ENCODE measurements at regions not wholly inside any gene's neighbourhood (a gene's known extent, or its start where the extent isn't known, plus 50 kb on each side); places are given as distances from the start of the nearest gene placed in this dataset.

GRCh38 chr1:25112400-25112799 lies 119.9 kb downstream of the SYF2 start:
- ATAC-seq: no peak
- TF ChIP-seq RARB (CRISPR knock-in tag; IDR thresholded peaks at IDR 0.05) (no peak), BACH2 (CRISPR knock-in tag; IDR thresholded peaks at IDR 0.05; ENCODE audit: borderline replicate concordance) (no peak), GLIS3 (CRISPR knock-in tag; IDR thresholded peaks at IDR 0.05) (no peak), ZFP30 (CRISPR knock-in tag; IDR thresholded peaks at IDR 0.05) (no peak), SNAI2 (CRISPR knock-in tag; IDR thresholded peaks at IDR 0.05) (no peak), OSR1 (CRISPR knock-in tag; IDR thresholded peaks at IDR 0.05) (no peak), TCF4 (CRISPR knock-in tag; IDR thresholded peaks at IDR 0.05; ENCODE audit: borderline replicate concordance) (no peak), CSDC2 (CRISPR knock-in tag; IDR thresholded peaks at IDR 0.05) (no peak), PPARA (CRISPR knock-in tag; IDR thresholded peaks at IDR 0.05; ENCODE audit: borderline replicate concordance) (no peak), ZNF70 (CRISPR knock-in tag; IDR thresholded peaks at IDR 0.05) (no peak)
- TF ChIP-seq, protein P1, sequence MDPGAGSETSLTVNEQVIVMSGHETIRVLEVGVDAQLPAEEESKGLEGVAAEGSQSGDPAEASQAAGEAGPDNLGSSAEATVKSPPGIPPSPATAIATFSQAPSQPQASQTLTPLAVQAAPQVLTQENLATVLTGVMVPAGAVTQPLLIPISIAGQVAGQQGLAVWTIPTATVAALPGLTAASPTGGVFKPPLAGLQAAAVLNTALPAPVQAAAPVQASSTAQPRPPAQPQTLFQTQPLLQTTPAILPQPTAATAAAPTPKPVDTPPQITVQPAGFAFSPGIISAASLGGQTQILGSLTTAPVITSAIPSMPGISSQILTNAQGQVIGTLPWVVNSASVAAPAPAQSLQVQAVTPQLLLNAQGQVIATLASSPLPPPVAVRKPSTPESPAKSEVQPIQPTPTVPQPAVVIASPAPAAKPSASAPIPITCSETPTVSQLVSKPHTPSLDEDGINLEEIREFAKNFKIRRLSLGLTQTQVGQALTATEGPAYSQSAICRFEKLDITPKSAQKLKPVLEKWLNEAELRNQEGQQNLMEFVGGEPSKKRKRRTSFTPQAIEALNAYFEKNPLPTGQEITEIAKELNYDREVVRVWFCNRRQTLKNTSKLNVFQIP (CRISPR knock-in tag; IDR thresholded peaks at IDR 0.05; ENCODE audit: borderline replicate concordance, low read depth): no peak

GRCh38 chr1:25111706-25112105 lies 120.6 kb downstream of the SYF2 start:
- TF ChIP-seq BACH2 (CRISPR knock-in tag; IDR thresholded peaks at IDR 0.05; ENCODE audit: borderline replicate concordance) (no peak), ZNF70 (CRISPR knock-in tag; IDR thresholded peaks at IDR 0.05) (no peak), ESRRG (CRISPR knock-in tag; IDR thresholded peaks at IDR 0.05) (no peak), ZFP3 (CRISPR knock-in tag; IDR thresholded peaks at IDR 0.05) (no peak), ZNF8 (CRISPR knock-in tag; IDR thresholded peaks at IDR 0.05) (no peak), ARNTL (CRISPR knock-in tag; IDR thresholded peaks at IDR 0.05; ENCODE audit: borderline replicate concordance, low read depth) (no peak), ISL1 (CRISPR knock-in tag; IDR thresholded peaks at IDR 0.05) (no peak), PPARA (CRISPR knock-in tag; IDR thresholded peaks at IDR 0.05; ENCODE audit: borderline replicate concordance) (no peak), ZC3H10 (CRISPR knock-in tag; IDR thresholded peaks at IDR 0.05) (no peak), OSR1 (CRISPR knock-in tag; IDR thresholded peaks at IDR 0.05) (no peak), TOX (CRISPR knock-in tag; IDR thresholded peaks at IDR 0.05; ENCODE audit: borderline replicate concordance) (no peak), ZNF565 (CRISPR knock-in tag; conservative IDR thresholded peaks at IDR 0.05; ENCODE audit: low read depth) (no peak)
- TF ChIP-seq, protein P2, sequence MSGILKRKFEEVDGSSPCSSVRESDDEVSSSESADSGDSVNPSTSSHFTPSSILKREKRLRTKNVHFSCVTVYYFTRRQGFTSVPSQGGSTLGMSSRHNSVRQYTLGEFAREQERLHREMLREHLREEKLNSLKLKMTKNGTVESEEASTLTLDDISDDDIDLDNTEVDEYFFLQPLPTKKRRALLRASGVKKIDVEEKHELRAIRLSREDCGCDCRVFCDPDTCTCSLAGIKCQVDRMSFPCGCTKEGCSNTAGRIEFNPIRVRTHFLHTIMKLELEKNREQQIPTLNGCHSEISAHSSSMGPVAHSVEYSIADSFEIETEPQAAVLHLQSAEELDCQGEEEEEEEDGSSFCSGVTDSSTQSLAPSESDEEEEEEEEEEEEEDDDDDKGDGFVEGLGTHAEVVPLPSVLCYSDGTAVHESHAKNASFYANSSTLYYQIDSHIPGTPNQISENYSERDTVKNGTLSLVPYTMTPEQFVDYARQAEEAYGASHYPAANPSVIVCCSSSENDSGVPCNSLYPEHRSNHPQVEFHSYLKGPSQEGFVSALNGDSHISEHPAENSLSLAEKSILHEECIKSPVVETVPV (CRISPR knock-in tag; IDR thresholded peaks at IDR 0.05): no peak
- ATAC-seq: no peak

DNA sequence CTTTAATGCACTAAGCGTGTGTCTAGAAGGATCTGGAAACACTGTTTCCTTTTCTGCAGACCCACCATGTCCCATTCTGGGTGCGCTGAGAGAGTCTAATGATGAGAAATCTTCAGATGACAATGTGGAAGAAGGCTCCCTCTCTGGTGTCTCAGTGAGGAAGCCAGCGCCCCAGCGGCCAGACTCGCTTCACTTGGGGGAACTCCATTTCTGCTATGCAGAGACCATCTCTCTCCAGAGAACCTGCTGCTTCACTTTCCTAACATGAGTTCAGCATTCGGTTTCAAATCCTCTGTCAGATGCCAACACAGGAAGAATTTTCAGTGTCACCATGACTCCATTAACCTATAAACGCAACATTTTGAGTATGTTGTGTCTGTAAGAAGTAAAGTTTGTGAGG lies 121.8 kb downstream of the SYF2 start:
- TF ChIP-seq PPARA (CRISPR knock-in tag; IDR thresholded peaks at IDR 0.05; ENCODE audit: borderline replicate concordance) (no peak), ISL1 (CRISPR knock-in tag; IDR thresholded peaks at IDR 0.05) (no peak), TCF4 (CRISPR knock-in tag; IDR thresholded peaks at IDR 0.05; ENCODE audit: borderline replicate concordance) (no peak), ZNF70 (CRISPR knock-in tag; IDR thresholded peaks at IDR 0.05) (no peak), ESRRG (CRISPR knock-in tag; IDR thresholded peaks at IDR 0.05) (no peak), ZNF8 (CRISPR knock-in tag; IDR thresholded peaks at IDR 0.05) (no peak), CSDC2 (CRISPR knock-in tag; IDR thresholded peaks at IDR 0.05) (no peak), ZFP30 (CRISPR knock-in tag; IDR thresholded peaks at IDR 0.05) (no peak), PATZ1 (CRISPR knock-in tag; IDR thresholded peaks at IDR 0.05; ENCODE audit: borderline replicate concordance) (no peak)
- TF ChIP-seq, protein P1 (CRISPR knock-in tag; IDR thresholded peaks at IDR 0.05; ENCODE audit: borderline replicate concordance, low read depth): no peak
- ATAC-seq: no peak

- TF ChIP-seq, protein P1 (CRISPR knock-in tag; IDR thresholded peaks at IDR 0.05; ENCODE audit: borderline replicate concordance, low read depth): no peak
- ATAC-seq: no peak
These were observed 122.3 kb downstream of the SYF2 start for GRCh38 chr1:25110036-25110435.
